Erythroblast (primary cell): ENCODE measurements at regions not wholly inside any gene's neighbourhood (a gene's known extent, or its start where the extent isn't known, plus 50 kb on each side); places are given as distances from the start of the nearest gene placed in this dataset.

Experiments used
- GATA1 ChIP-seq: IDR thresholded peaks from 2 replicates; pipeline ENCODE4 v1.6.1; 2011; ENCODE audit warnings: low read depth, mild to moderate bottlenecking, control low read depth, low read length, moderate library complexity
- POLR2A ChIP-seq: IDR thresholded peaks from 2 replicates; pipeline ENCODE4 v1.6.1; 2011; ENCODE audit warnings: mild to moderate bottlenecking, low read length

GRCh38 chr1:118659646-118660045 is 328.5 kb downstream of the TBX15 start:
- TF ChIP-seq POLR2A (no peak), GATA1 (no peak)
